22Rv1 (cell line): ENCODE measurements at regions not wholly inside any gene's neighbourhood (a gene's known extent, or its start where the extent isn't known, plus 50 kb on each side); places are given as distances from the start of the nearest gene placed in this dataset.

Experiments used
- ZFX ChIP-seq: fragments of 450-650 bp; IDR thresholded peaks from 2 replicates; pipeline ENCODE4 v1.6.1; 2017; ENCODE audit warnings: antibody characterized with exemption, borderline replicate concordance
- TF ChIP-seq, protein P1 (sequence below): fragments of 450-650 bp; IDR thresholded peaks from 2 replicates; pipeline ENCODE4 v1.5.1; 2017; ENCODE audit warnings: mild to moderate bottlenecking

- TF ChIP-seq, protein P1, sequence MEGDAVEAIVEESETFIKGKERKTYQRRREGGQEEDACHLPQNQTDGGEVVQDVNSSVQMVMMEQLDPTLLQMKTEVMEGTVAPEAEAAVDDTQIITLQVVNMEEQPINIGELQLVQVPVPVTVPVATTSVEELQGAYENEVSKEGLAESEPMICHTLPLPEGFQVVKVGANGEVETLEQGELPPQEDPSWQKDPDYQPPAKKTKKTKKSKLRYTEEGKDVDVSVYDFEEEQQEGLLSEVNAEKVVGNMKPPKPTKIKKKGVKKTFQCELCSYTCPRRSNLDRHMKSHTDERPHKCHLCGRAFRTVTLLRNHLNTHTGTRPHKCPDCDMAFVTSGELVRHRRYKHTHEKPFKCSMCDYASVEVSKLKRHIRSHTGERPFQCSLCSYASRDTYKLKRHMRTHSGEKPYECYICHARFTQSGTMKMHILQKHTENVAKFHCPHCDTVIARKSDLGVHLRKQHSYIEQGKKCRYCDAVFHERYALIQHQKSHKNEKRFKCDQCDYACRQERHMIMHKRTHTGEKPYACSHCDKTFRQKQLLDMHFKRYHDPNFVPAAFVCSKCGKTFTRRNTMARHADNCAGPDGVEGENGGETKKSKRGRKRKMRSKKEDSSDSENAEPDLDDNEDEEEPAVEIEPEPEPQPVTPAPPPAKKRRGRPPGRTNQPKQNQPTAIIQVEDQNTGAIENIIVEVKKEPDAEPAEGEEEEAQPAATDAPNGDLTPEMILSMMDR, result no peak
- no peak for TF ChIP-seq ZFX
These were observed 239.1 kb downstream of the COG6 start for GRCh38 chr13:39894586-39894985.
